ENCODE measurements at regions not wholly inside any gene's neighbourhood (a gene's known extent, or its start where the extent isn't known, plus 50 kb on each side); places are given as distances from the start of the nearest gene placed in this dataset.

- intact Hi-C loops (cut with micrococcal nuclease): loop anchor here (5.0 kb wide), 1 partner anchor 137 kb away; no protein-coding TSS in a partner anchor
- BruUV-seq (replicated peaks): no TSS peak
- H3K79me2 ChIP-seq (ENCODE audit: insufficient read depth, low read length): no peaks in the 10 kb centered on the region
Observed at GRCh38 chr13:90880790-90881189, 466.7 kb upstream of the MIR17HG start.

GRCh38 chr13:90882551-90882950 is 464.9 kb upstream of the MIR17HG start:
- BruUV-seq (replicated peaks): no TSS peak

More at GRCh38 chr13:90880790-90881189, 466.7 kb upstream of the MIR17HG start:
- Histone ChIP-seq H3K27me3 (ENCODE audit: insufficient read depth, low read length) (no peaks in the 10 kb centered on the region), H3K36me3 (ENCODE audit: control insufficient read depth in 1 of 2, insufficient read depth in 2 of 2, low read length in 2 of 2) (no peaks in the 10 kb centered on the region), H3K9me2 (ENCODE audit: insufficient read depth) (no peaks in the 10 kb centered on the region), H3K4me2 (ENCODE audit: low read length) (no peak overlapping the region), H3K27ac (ENCODE audit: low read depth, low read length) (no peak overlapping the region), H2AFZ (ENCODE audit: low read depth, low read length, poor library complexity, severe bottlenecking) (no peak overlapping the region), H3K9ac (ENCODE audit: low read length) (no peak overlapping the region), H3K9me3 (ENCODE audit: control insufficient read depth in 1 of 2, insufficient read depth in 1 of 2, low read depth in 1 of 2, low read length in 2 of 2) (no peaks in the 10 kb centered on the region; a peak in 1 of 4 replicates), H3K4me3 (replicated peaks in 1 of 2; ENCODE audit: low read depth in 1 of 2, low read length in 2 of 2) (no peak overlapping the region), H3K4me1 (ENCODE audit: control insufficient read depth in 1 of 2, insufficient read depth in 2 of 2, low read length in 2 of 2) (no peaks in the 10 kb centered on the region), H4K20me1 (ENCODE audit: insufficient read depth) (no peaks in the 10 kb centered on the region)
- no peak for DNase-seq (ENCODE audit: low read depth, low spot score)
- ChIA-PET POLR2A (no interaction called here), RAD21 (ENCODE audit: low non-redundant PET in 1 of 2, low total read pairs in 2 of 2, uncharacterized antibody in 2 of 2, unreplicated experiment in 2 of 2) (no interaction called here), CTCF (no interaction called here)
- no peak for ATAC-seq
- no peak for TF ChIP-seq SIN3A (IDR thresholded peaks at IDR 0.05; ENCODE audit: low read depth)
- no peak for TF ChIP-seq ZFX (IDR thresholded peaks at IDR 0.05)

More at GRCh38 chr13:90882551-90882950, 464.9 kb upstream of the MIR17HG start:
- no peak overlapping the region for H3K9ac ChIP-seq (ENCODE audit: low read length)
- no peaks in the 10 kb centered on the region for H4K20me1 ChIP-seq (ENCODE audit: insufficient read depth)
- no peaks in the 10 kb centered on the region for H3K27me3 ChIP-seq (ENCODE audit: insufficient read depth, low read length)
- intact Hi-C loops (cut with micrococcal nuclease): loop anchor here (5.0 kb wide), 1 partner anchor 135 kb away; no protein-coding TSS in a partner anchor
- no peaks in the 10 kb centered on the region for H3K9me2 ChIP-seq (ENCODE audit: insufficient read depth)
- ChIA-PET RAD21 (ENCODE audit: low non-redundant PET in 1 of 2, low total read pairs in 2 of 2, uncharacterized antibody in 2 of 2, unreplicated experiment in 2 of 2) (no interaction called here), POLR2A (no interaction called here), CTCF (interaction anchor here (1.0 to 1.5 kb wide), 2 partner anchors 87 to 365 kb away, joined by 3 to 7 read pairs; no protein-coding TSS in a partner anchor)
- H3K4me1 ChIP-seq (ENCODE audit: control insufficient read depth in 1 of 2, insufficient read depth in 2 of 2, low read length in 2 of 2): no peaks in the 10 kb centered on the region
- no peak overlapping the region for H3K4me3 ChIP-seq (replicated peaks in 1 of 2; ENCODE audit: low read depth in 1 of 2, low read length in 2 of 2)
- ATAC-seq (no peak), DNase-seq (ENCODE audit: low read depth, low spot score) (no peak)
- no peaks in the 10 kb centered on the region; a peak in 1 of 4 replicates for H3K9me3 ChIP-seq (ENCODE audit: control insufficient read depth in 1 of 2, insufficient read depth in 1 of 2, low read depth in 1 of 2, low read length in 2 of 2)
- TF ChIP-seq MAX (IDR thresholded peaks at IDR 0.05): no peak
- TF ChIP-seq ZBTB33 (IDR thresholded peaks at IDR 0.05; ENCODE audit: extremely low read depth, insufficient replicate concordance, low read length): no peak
- TF ChIP-seq CBX3 (IDR thresholded peaks at IDR 0.05; ENCODE audit: low read depth): no peak
- no peak for TF ChIP-seq ELF1 (IDR thresholded peaks at IDR 0.05; ENCODE audit: borderline replicate concordance, low read depth)
- TF ChIP-seq SIN3A (IDR thresholded peaks at IDR 0.05; ENCODE audit: low read depth): no peak
- no peak for TF ChIP-seq SP1 (IDR thresholded peaks at IDR 0.05; ENCODE audit: low read depth)
- TF ChIP-seq ZNF274 (IDR thresholded peaks at IDR 0.05; ENCODE audit: low read depth, low read length): no peak
- TF ChIP-seq EGR1 (IDR thresholded peaks at IDR 0.05; ENCODE audit: low read depth): no peak
- TF ChIP-seq TCF7L2 (IDR thresholded peaks at IDR 0.05; ENCODE audit: borderline replicate concordance, extremely low read depth, insufficient read depth, insufficient read length): no peak
- TF ChIP-seq ATF3 (IDR thresholded peaks at IDR 0.05): no peak
- no peak for TF ChIP-seq POLR2AphosphoS5 (IDR thresholded peaks at IDR 0.05; ENCODE audit: low read depth, low read length)
- no peak for TF ChIP-seq POLR2A (IDR thresholded peaks at IDR 0.05; ENCODE audit: borderline replicate concordance, extremely low read depth, insufficient read depth, insufficient read length)
- no peak for TF ChIP-seq CEBPB (IDR thresholded peaks at IDR 0.05; ENCODE audit: low read depth)
- no peak for TF ChIP-seq EZH2phosphoT487 (IDR thresholded peaks at IDR 0.05; ENCODE audit: borderline replicate concordance)
- no peak for TF ChIP-seq SRF (IDR thresholded peaks at IDR 0.05; ENCODE audit: low read depth)
- TF ChIP-seq ZFX (IDR thresholded peaks at IDR 0.05): no peak
- TF ChIP-seq FOSL1 (IDR thresholded peaks at IDR 0.05; ENCODE audit: low read depth): no peak
- no peaks in the 10 kb centered on the region for H3K79me2 ChIP-seq (ENCODE audit: insufficient read depth, low read length)
- H2AFZ ChIP-seq (ENCODE audit: low read depth, low read length, poor library complexity, severe bottlenecking): no peak overlapping the region
- H3K4me2 ChIP-seq (ENCODE audit: low read length): no peak overlapping the region
- H3K27ac ChIP-seq (ENCODE audit: low read depth, low read length): no peak overlapping the region
- no peaks in the 10 kb centered on the region for H3K36me3 ChIP-seq (ENCODE audit: control insufficient read depth in 1 of 2, insufficient read depth in 2 of 2, low read length in 2 of 2)

All from HCT116 (cell line).